ENCODE measurements at regions not wholly inside any gene's neighbourhood (a gene's known extent, or its start where the extent isn't known, plus 50 kb on each side); places are given as distances from the start of the nearest gene placed in this dataset.

GRCh38 chr13:106786006-106786563 is 218.1 kb upstream of the ARGLU1 start:
- TF ChIP-seq POU6F1 (CRISPR knock-in tag; IDR thresholded peaks at IDR 0.05; ENCODE audit: borderline replicate concordance, low read depth) (no peak), CREB5 (CRISPR knock-in tag; IDR thresholded peaks at IDR 0.05; ENCODE audit: low read depth) (no peak), TCF4 (CRISPR knock-in tag; IDR thresholded peaks at IDR 0.05; ENCODE audit: borderline replicate concordance) (no peak), ESRRG (CRISPR knock-in tag; IDR thresholded peaks at IDR 0.05) (no peak)
- no peak for ATAC-seq

- TF ChIP-seq CSDC2 (CRISPR knock-in tag; IDR thresholded peaks at IDR 0.05) (no peak), ESRRG (CRISPR knock-in tag; IDR thresholded peaks at IDR 0.05) (no peak), TSHZ2 (CRISPR knock-in tag; IDR thresholded peaks at IDR 0.05) (no peak), POU6F1 (CRISPR knock-in tag; IDR thresholded peaks at IDR 0.05; ENCODE audit: borderline replicate concordance, low read depth) (no peak), OSR1 (CRISPR knock-in tag; IDR thresholded peaks at IDR 0.05) (no peak), RARB (CRISPR knock-in tag; IDR thresholded peaks at IDR 0.05) (no peak), ZNF565 (CRISPR knock-in tag; conservative IDR thresholded peaks at IDR 0.05; ENCODE audit: low read depth) (no peak), ZNF8 (CRISPR knock-in tag; IDR thresholded peaks at IDR 0.05) (no peak), CSRNP3 (CRISPR knock-in tag; IDR thresholded peaks at IDR 0.05) (no peak), ZFP30 (CRISPR knock-in tag; IDR thresholded peaks at IDR 0.05) (no peak), TCF4 (CRISPR knock-in tag; IDR thresholded peaks at IDR 0.05; ENCODE audit: borderline replicate concordance) (no peak)
- no peak for ATAC-seq
These were observed 206.7 kb upstream of the ARGLU1 start for GRCh38 chr13:106774621-106775020.

- ATAC-seq, result no peak
- TF ChIP-seq GLIS3 (CRISPR knock-in tag; IDR thresholded peaks at IDR 0.05) (no peak), TOX (CRISPR knock-in tag; IDR thresholded peaks at IDR 0.05; ENCODE audit: borderline replicate concordance) (no peak), PPARA (CRISPR knock-in tag; IDR thresholded peaks at IDR 0.05; ENCODE audit: borderline replicate concordance) (no peak), ZFP3 (CRISPR knock-in tag; IDR thresholded peaks at IDR 0.05) (no peak), CREB5 (CRISPR knock-in tag; IDR thresholded peaks at IDR 0.05; ENCODE audit: low read depth) (no peak), ARNTL (CRISPR knock-in tag; IDR thresholded peaks at IDR 0.05; ENCODE audit: borderline replicate concordance, low read depth) (no peak), ZNF565 (CRISPR knock-in tag; conservative IDR thresholded peaks at IDR 0.05; ENCODE audit: low read depth) (no peak), TCF4 (CRISPR knock-in tag; IDR thresholded peaks at IDR 0.05; ENCODE audit: borderline replicate concordance) (no peak), ESRRG (CRISPR knock-in tag; IDR thresholded peaks at IDR 0.05) (no peak), ZNF8 (CRISPR knock-in tag; IDR thresholded peaks at IDR 0.05) (no peak), CSDC2 (CRISPR knock-in tag; IDR thresholded peaks at IDR 0.05) (no peak), POU6F1 (CRISPR knock-in tag; IDR thresholded peaks at IDR 0.05; ENCODE audit: borderline replicate concordance, low read depth) (no peak)
These were observed 204.2 kb upstream of the ARGLU1 start for GRCh38 chr13:106772006-106772601.
